NCI-H2196 treated with DMSO at 0.1 percent for 48 hours (cell line): ENCODE measurements at regions not wholly inside any gene's neighbourhood (a gene's known extent, or its start where the extent isn't known, plus 50 kb on each side); places are given as distances from the start of the nearest gene placed in this dataset.

Experiments used
- DNase-seq: peaks from one replicate; lab custom pipeline; 2025; ENCODE audit not compliant: unreplicated experiment; lab: John Stamatoyannopoulos, UW

DNA sequence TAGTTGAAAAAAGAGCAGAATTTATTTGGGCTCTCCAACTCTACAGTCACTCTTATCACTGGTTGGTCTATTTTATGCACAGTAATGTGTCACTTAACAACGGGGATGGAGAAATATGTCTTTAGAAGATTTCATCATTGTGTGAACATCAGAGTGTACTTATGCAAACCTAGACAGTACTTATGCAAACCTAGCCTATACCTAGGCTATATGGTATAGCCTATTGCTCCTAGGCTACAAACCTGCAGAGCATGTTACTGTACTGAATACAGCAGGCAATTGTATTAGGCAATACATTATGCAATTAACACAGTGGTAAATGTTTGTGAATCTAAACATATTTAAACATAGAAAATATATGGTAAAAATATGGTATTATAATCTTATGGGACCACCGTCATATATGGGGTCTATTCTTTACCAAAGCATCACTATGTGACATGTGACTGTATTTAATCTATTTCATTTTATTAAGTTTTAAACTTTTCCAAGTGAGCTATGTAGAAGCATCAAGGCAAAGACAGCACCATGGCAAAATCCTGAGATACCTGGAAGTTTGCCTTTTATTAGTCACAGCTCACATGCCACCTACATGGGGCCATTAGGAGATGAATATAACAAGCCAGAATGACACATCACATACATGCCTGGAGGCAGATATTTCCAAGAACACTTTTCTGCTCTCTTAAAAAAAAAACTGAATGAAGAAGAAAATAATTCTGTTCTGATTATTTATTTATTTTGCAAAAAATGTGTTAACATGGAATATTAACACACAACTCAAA, 537.4 kb downstream of the TUSC7 start:
- no peak for DNase-seq

DNA sequence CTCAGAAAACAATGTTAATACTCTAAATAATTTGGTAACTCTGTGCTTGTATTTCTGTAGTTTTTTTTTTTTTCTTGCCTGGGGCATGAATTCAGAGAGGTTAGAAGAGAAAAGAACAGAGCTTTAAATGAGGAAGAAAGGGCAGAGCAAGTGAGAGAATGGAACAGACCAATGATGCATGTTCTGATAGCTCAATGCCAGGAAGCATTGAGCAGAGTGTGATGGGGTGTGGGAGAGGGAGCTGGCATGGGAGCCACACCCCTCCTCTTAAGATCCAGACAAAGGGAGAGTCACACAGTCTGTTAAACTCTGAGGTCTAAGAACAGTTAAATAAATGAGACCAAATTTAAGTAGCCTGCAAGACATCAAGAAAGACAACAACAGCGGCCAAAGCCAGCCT, 538.6 kb downstream of the TUSC7 start:
- DNase-seq: no peak

DNA sequence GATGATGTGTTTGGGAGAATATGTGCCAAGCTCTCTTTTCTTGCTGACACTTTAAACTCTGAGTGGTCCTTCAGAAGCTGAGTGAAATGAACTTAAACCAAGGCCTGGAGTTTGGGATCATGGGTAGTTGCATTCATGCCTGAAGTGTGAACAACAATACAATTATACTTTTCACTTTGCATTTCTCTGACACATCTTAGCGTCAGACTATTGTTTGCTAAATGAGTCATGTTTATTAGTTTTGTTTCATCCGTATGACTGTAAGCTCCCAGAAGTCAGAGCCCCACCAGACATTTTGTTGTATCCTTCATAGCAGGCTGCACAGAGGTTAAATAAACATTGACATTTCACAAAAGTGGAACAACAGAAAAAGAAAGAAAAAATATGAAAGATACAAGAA, 542.6 kb downstream of the TUSC7 start:
- DNase-seq: no peak

DNA sequence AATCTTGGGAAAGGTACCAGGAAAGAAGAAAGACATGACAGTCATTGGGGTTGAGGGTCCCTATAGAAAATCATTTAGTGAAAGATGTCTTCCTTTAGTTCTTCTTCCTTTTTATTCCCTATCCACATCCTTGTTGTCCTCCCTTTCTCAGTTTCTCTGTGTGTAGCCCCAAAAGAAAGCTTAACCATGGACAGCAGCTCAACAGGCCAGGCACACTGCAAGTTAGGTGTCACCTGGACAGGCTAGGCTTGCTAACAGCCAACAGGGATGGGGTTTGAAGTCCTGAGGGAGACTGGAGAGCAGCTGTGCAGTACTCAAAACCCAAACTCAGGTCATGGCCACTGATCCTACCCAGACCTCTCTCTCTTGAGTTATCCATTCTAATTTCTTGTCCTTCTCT, 543.1 kb downstream of the TUSC7 start:
- DNase-seq: no peak

DNA sequence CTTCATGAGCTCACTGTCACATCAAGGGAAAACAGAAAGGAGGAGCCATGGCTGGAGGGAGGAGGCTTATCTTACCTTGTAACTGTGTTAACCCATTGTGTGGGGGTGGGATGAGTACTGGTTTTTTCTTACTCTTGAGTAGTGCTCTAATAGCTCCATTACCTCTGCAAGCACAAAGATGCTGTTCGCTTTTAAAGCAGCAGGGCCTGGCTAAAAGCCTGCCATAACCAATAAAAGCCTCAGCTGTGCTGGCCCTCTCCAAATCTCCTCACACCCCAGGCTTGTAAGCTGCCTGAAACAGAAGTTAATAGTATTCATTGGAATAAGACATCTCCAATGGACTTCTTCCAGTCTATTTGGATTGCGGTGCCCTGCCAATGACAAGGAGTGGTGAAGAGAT, 544.1 kb downstream of the TUSC7 start:
- DNase-seq: no peak

DNA sequence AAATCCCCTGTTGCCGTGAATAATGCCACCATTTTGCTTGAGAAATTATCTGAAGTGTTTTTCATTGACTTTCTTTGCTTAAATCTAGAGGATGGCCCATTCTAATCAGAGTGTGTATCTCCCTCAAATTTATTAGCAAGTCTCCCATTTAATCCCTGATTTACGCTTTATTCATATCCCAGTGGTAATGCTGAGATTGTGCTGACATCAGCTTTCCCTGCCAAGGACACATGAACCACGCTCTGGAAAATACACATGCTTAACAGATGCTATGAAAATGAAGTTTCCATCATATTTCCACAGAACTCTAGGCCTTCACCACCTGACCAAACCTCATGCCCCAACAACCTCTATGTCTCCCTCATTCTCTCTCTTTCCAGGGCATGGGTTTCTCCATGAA, 545.4 kb downstream of the TUSC7 start:
- no peak for DNase-seq

DNA sequence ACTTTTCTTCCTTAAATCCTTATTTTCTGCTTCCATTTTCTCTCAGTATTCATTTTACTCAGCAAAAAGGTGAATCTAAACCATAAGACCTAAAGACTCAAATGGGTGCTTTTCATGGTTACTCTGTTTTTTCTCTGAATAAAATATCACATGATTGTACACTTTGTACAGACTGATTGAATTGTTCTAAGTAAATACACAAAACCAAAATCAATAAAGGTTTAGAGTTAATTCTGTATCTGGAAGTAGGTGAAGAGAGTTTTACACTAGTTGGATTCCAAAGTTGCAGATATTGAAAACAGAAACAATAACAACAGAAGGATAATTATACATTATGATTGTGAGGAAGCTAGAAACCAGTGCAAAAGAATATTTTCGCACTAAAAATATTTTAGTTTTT, 546.2 kb downstream of the TUSC7 start:
- DNase-seq: no peak

DNA sequence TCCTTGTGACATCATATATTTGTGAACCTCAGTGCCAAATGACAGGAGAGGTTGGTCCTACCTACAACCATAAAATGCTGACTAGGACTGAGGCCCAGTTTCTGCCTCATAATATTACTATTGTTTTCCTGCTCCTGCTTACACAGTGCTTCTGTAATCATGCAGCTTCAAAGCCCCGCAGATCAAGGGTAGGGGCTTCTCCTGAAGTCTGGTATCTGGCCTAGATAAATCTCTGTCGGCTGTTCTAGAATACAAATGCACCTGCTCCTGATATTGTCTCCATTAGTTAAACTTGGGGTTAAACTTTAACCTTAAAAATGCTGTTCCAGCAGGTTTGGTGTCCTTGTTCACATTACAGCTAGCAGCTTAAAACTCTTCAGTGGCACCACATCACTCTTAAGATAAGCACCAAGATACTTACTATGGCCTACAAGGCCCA, 552.4 kb downstream of the TUSC7 start:
- DNase-seq: no peak

DNA sequence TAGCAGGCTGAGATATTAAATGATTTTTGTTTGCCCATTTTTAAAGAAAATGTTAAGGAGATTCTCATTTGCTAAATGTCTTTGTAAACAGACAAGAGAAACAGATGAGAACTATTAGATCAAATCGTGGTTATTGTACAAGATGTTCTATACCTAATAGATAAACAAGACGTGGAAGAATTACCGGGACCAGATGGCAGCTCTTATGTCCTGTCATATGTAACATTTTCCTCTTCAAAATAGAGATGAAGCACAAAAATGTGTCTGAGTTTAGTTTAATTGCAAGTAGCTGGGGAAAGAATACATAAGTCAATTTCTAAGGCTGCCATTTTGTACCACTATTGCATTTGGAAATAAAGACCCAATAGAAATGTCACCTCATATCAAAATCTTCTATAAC, 553.7 kb downstream of the TUSC7 start:
- DNase-seq: no peak

DNA sequence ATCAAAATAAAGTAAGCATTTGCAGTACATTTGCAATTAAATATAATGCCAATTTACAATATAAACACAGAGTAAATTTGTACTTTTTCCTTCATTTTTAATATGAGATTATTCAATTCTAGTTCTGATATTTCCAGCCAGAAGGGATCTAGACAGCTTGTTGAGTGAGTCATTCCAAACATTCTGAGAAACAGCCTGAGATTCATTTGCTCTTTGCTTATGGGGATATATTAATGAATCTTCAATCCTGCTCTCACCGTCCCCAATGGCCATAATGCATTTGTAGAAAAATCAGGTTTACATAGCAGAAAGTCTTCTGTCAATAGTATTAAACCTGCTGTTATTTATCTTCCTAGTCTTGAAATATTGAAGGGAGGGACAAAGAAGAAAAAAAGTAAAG, 554.2 kb downstream of the TUSC7 start:
- DNase-seq: no peak

DNA sequence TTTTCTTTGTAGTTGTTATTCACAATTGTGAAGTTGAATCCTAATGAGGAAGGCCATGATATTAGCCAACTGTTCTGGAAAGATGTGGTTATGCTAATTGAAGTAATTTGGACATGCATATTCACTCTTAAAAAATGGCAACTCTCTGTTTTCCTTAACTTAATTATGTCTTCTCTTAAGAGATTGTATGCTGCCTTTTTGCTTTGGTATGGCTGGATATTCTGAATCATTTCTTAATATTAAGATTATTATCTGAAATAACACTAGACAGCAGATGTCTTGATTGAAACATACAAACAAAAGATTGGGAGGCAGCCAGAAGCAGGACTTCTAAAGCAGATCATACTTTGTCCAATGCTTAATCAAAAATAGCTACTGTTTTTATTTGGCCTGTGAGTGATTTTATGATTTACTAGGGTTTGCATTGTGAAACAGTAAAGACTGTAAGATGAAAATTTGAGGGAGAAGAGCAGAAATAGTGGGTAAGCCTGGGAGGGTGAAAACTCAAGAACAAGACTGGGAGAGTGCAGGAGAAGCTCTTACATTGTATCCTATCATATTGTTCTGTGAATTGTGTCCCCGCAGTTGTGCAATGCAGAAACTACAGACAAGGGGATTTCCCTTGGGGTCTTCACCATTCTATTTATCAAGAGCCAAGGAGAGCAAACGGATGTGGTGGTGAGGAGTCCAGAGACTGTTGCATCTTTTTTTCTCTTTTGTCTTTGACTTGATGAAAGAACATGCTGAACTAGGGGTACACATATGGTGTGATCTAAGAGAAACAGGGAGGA, 554.8 kb downstream of the TUSC7 start:
- DNase-seq: no peak

DNA sequence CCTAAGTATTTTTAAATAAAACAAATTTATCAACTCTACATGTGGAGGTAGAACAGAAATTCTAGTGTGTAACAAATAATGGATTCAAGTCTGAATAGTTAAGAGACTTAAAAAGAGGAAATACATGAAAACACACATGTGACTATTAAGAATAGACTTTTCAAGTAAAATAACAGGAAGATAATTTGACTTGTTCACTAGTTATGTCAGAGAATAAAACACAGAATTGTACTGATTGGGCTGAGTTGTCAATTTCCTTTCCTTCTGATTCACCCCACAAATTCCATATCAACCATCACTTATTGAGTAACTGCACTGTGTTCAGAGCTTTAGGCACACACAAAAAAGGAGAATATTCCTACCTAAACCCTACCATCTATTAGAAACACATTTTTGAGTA, 557.2 kb downstream of the TUSC7 start:
- no peak for DNase-seq

DNA sequence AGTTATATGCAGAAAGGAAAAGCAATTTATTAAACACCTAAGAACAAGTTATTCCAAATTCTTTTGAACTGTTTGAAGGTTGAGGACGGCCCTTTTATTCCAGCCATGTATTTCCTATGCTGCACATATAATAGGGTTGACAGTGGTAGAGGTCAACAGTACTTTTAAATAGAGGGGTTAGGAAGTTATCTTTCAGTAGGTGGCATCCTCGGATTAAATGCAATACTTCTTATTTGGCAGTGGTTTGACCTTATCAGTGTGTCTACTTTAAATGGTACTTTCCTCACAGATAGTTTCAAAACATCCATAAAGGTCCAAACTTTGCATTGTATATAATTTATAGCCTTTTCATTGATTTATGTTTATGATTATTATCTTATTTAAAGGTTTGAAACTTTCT, 558.7 kb downstream of the TUSC7 start:
- DNase-seq: no peak

DNA sequence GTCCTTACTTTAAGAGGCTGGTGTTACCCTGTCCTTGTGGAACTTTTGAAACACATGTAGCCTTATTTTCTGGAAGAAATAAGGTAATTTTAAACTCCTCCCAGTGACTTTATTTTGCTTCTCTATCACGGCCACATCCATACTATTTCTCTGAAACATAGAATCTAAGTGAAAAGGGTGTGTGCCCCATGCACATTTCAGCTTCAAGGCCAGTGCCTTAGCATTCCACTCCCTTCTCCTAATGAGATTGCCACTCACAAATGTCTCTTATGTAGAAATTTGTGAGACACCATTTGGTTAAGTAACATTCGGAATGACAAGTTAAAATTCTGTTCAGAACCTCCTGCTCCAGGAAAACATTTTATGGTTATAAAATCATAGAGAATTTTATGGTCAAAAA, 562.7 kb downstream of the TUSC7 start:
- DNase-seq: no peak

DNA sequence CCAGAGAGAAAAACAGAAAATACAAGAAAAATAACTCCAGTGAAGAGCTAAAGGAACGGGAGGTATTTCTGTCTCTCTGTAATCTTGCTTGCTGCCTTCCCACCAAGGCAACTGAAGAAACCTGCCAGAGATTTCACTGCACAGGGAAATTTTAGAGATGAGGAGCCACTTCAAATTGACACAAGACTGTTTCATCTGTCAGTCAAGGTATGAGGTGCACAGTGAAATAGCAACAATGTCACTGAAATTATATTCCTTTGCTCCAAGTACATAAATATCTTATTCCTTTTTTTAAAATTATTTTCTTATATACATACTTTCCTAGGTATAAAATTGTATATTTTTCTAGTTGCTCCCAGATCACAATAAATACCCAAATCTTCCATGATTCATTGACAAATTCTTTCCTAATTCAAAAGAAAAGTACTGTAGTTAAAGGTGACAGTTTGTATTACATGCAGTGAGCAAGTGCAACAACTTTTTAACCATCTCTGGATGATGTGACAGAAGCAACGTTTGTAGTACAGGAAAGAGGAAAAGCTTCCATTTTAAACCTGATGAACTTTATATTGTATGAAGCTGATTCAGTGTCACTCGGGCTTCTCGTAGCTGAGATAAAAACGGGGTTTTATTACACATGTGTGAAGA, 563.4 kb downstream of the TUSC7 start:
- no peak for DNase-seq

DNA sequence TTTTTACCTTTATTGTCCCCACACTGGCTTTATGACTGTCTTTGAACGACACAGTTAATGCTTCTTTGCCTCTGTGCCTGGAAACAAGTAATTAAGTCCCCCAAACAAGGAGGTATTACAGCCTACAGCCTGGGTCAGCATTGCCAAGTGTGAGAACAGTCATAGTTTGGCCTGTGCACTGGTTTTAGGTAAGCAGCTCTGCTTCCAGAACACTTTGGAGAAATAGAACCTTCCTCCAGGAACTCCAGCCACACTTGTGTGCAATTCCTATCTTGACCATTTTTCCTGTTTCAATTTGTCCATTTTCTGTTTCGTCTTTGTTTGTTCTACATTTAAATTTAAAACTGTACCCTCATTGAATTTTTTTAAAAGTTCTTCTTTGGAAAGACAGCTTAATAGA, 568.2 kb downstream of the TUSC7 start:
- DNase-seq: no peak

DNA sequence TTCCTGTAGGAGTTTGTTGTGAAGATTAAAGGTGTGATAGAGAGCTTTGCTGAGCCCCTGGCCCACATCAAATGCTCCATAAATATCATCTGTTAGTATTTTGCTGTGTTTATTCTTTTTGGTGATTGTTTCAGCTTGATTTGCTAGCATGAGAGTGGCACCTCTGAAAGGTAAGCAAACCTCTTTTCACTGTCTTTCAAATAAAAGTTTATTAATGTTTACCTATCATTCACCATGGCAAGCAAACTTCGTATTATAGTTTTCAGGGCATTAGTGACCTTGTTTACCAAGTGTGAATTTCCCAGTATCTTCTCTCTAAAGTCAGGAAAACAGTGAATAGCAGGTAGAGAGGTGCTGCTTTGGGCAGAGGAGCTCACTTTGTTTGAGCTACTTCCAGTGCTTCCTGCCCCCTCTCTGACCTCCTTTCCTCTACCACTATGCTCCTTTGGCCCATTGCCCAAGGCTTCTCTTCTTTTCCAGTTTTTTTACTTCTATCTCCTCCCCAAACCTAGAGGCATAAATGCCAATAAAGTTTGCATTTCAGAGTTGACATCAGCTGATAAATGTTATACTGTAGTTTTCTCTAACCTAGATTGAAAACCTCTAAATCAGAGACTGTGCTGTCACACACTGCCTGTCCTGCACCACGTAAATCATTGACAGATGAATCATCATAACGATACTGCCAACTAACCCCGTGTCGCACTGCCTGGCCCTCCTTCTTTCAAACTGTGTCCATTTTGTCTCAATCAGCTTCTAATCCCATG, 569.0 kb downstream of the TUSC7 start:
- DNase-seq: no peak

DNA sequence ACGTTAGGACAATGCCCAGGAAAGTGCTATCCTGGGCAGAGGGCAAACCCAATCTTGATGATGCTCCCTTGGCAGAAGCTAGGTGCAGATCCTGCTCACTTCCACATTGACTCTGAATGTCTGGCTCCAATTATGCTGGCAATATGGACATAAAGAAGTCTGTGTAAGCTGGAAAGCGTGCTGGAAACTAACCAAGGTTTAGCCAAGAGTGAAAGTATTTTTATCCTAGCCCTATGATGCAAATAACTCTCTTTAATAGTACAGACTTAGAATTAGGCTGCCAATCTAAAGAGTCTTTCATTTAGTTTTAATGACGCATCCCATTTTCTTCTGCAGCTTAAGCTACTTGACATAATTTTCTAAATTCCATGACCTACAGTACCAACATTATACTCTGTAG, 571.8 kb downstream of the TUSC7 start:
- no peak for DNase-seq

DNA sequence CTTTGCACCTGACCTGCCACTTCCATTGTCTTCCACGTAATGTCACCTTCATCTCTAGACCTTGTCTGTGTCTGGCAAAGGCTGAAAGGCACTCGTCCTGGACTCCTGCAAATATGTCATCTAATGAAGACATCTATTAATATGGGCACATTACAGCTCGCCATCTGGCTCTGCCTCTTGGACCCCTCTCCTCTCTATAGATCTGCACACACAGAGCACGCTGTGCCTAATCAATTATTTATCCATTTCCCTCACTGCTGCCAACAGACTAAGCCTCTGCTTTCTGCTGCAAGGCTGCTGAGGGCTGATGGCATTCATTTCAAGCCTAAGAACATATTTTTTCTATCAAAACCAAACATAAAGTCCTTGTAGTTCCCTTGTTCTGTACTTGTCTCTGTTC, 573.0 kb downstream of the TUSC7 start:
- DNase-seq: no peak

DNA sequence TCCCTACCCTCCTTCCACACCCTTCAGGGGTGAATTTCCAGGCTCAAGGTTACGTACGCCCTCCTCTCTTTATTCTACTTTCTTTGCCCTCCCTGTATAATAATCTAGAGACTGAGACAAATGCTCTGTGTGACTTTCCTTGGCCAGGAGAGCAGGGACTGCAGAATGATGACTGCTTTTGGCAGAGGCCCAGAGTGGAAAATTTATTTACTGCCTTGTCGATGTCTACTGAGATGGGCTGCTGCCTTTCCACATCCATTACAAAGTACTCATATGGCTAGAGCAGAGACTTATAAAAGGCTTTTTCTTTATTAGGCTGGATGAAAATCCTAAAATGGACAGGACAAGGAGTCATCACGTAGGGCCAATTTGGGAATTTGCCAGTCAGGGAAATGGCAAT, 576.2 kb downstream of the TUSC7 start:
- DNase-seq: no peak

DNA sequence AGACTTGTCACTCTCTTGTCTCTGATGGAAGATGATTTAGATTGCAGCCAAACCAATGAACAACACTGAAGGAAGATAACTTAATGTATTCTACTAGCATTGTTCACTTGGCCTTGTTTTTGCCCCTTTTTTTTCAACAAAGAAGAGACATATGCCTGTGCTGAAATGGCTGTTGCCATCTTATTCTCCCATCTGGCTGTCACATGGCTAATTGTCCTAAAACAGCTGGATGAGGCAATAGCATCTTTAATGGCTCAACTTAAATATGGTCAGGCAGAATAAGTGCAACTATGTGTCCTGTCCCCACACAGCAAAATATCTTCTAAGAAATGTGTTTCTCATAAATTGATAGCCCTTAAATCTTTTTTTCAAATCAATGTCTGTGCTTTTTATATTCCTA, 576.9 kb downstream of the TUSC7 start:
- DNase-seq: no peak
